Keratinocyte (primary cell): ENCODE measurements at regions not wholly inside any gene's neighbourhood (a gene's known extent, or its start where the extent isn't known, plus 50 kb on each side); places are given as distances from the start of the nearest gene placed in this dataset.

Experiments used
- DNase-seq: peaks from one replicate; pipeline ENCODE4 v3.0.0-alpha.2; 2011; ENCODE audit warnings: low read depth, missing footprints, low spot score
- FAIRE-seq: peaks from 2 replicates; lab custom pipeline; 2011; peaks lifted over from hg19 to GRCh38; lab: Jason Lieb, UNC
- H2AFZ ChIP-seq: 2 replicates; pipeline ENCODE4 v1.6.0; 2012; ENCODE audit warnings: low read length, control low read depth, inconsistent platforms; ENCODE audit not compliant: control insufficient read depth
- H3K27ac ChIP-seq: 2 replicates; pipeline ENCODE4 v1.5.1; 2011; ENCODE audit warnings: low read length; ENCODE audit not compliant: control insufficient read depth, insufficient read depth
- H3K27me3 ChIP-seq: 3 replicates; pipeline ENCODE4 v1.6.0; 2011; ENCODE audit warnings: low read length; ENCODE audit not compliant: control insufficient read depth, insufficient read depth; ENCODE audit errors: extremely low read depth
- H3K36me3 ChIP-seq, 2 experiments: 2 replicates in 1 of 2; 3 replicates in 1 of 2; pipeline ENCODE4 v1.5.1; 2011; ENCODE audit warnings: low read length in 2 of 2, mild to moderate bottlenecking in 1 of 2; ENCODE audit not compliant: control insufficient read depth in 2 of 2, insufficient read depth in 2 of 2; ENCODE audit errors: extremely low read depth in 1 of 2
- H3K4me1 ChIP-seq: 3 replicates; pipeline ENCODE4 v1.5.1; 2011; ENCODE audit warnings: low read length; ENCODE audit not compliant: control insufficient read depth, insufficient read depth; ENCODE audit errors: extremely low read depth
- H3K4me2 ChIP-seq: 3 replicates; pipeline ENCODE4 v1.6.0; 2011; ENCODE audit warnings: low read depth, low read length; ENCODE audit not compliant: control insufficient read depth, insufficient read depth; ENCODE audit errors: extremely low read depth
- H3K4me3 ChIP-seq, 3 experiments: fragments of 200-600 bp in 1 of 3; sonication (generic) in 1 of 3; 2 replicates in 2 of 3; 3 replicates in 1 of 3; pipeline ENCODE4 v1.5.1; 2011 to 2016; ENCODE audit warnings: low read length in 3 of 3, mild to moderate bottlenecking in 3 of 3, control low read depth in 2 of 3, inconsistent platforms in 1 of 3, low read depth in 1 of 3, mixed read lengths in 1 of 3, mixed run types in 1 of 3, moderate library complexity in 1 of 3; ENCODE audit not compliant: control insufficient read depth in 2 of 3, insufficient read depth in 2 of 3; ENCODE audit errors: extremely low read depth in 1 of 3
- H3K79me2 ChIP-seq: 2 replicates; pipeline ENCODE4 v1.6.0; 2012; ENCODE audit warnings: low read length; ENCODE audit not compliant: control insufficient read depth, insufficient read depth
- H3K9ac ChIP-seq: 3 replicates; pipeline ENCODE4 v1.6.0; 2011; ENCODE audit warnings: low read length; ENCODE audit not compliant: control insufficient read depth, insufficient read depth; ENCODE audit errors: extremely low read depth
- H3K9me1 ChIP-seq: 3 replicates; pipeline ENCODE4 v1.6.0; 2011; ENCODE audit warnings: low read length; ENCODE audit not compliant: control insufficient read depth, insufficient read depth; ENCODE audit errors: extremely low read depth
- H3K9me3 ChIP-seq: 2 replicates; pipeline ENCODE4 v1.5.1; 2012; ENCODE audit warnings: low read depth, low read length; ENCODE audit not compliant: control insufficient read depth
- H4K20me1 ChIP-seq: 3 replicates; pipeline ENCODE4 v1.6.0; 2011; ENCODE audit warnings: low read length; ENCODE audit not compliant: control insufficient read depth, insufficient read depth; ENCODE audit errors: extremely low read depth
- CTCF ChIP-seq, 3 experiments: IDR thresholded peaks in 1 of 3; conservative IDR thresholded peaks in 1 of 3; optimal IDR thresholded peaks in 1 of 3; 2 replicates in 2 of 3; 3 replicates in 1 of 3; pipeline versions ENCODE3 to v1.5.1; 2011; ENCODE audit warnings: low read length in 3 of 3, mild to moderate bottlenecking in 3 of 3, moderate library complexity in 2 of 3, control low read depth in 1 of 3, inconsistent platforms in 1 of 3; ENCODE audit not compliant: insufficient read depth in 2 of 3; ENCODE audit errors: extremely low read depth in 1 of 3
- EZH2 ChIP-seq: IDR thresholded peaks from one replicate; pipeline ENCODE4 v1.6.1; 2012; ENCODE audit warnings: inconsistent platforms, mild to moderate bottlenecking, low read length, moderate library complexity
- dilution Hi-C: fragments of 300-500 bp; cut with MboI; formaldehyde crosslinking; loops from one replicate; pipeline ENCODE4 v1.7.0; 2020; ENCODE audit warnings: low sequenced_read_pairs; ENCODE audit not compliant: extremely low pct_ligation_motif_present

DNA sequence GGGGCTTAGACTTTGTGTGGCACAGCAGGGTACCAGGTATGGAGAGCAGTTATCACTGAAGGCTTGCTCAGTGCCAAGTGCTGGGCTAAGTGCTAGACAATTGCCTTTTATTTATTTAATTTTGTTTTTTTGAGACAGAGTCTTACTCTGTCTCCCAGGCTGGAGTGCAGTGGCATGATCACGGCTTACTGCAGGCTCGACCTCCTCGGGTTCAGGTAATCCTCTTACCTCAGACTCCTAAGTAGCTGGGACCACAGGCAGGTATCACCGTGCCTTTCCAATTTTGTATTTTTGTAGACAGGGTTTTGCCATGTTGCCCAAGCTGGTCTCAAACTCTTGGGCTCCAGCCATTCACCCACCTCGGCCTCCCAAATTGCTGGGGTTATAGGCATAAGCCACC is 256.9 kb downstream of the ZNF536 start:
- H4K20me1 ChIP-seq, result no peaks in the 10 kb centered on the region
- no peaks in the 10 kb centered on the region for H3K4me1 ChIP-seq
- no peak for DNase-seq
- FAIRE-seq, result no peak
- H3K9me3 ChIP-seq, result peaks cover 11% of the 10 kb centered on the region
- no peak for TF ChIP-seq CTCF (optimal IDR thresholded peaks at IDR 0.05 in 1 of 3, IDR thresholded peaks at IDR 0.05 in 1 of 3, conservative IDR thresholded peaks at IDR 0.05 in 1 of 3; ENCODE audit: extremely low read depth in 1 of 3, insufficient read depth in 2 of 3, low read length in 3 of 3)
- TF ChIP-seq EZH2, result no peak
- no peak overlapping the region for H3K4me2 ChIP-seq
- no peak overlapping the region for H3K27ac ChIP-seq
- no peak overlapping the region for H3K4me3 ChIP-seq
- no peak overlapping the region for H2AFZ ChIP-seq
- dilution Hi-C loops, result no loop called here
- H3K27me3 ChIP-seq, result no peaks in the 10 kb centered on the region
- H3K36me3 ChIP-seq, result no peaks in the 10 kb centered on the region
- H3K9me1 ChIP-seq, result no peaks in the 10 kb centered on the region
- H3K79me2 ChIP-seq, result no peaks in the 10 kb centered on the region
- H3K9ac ChIP-seq, result no peak overlapping the region

- DNase-seq (no peak), FAIRE-seq (no peak)
- Histone ChIP-seq H3K36me3 (no peaks in the 10 kb centered on the region), H3K9ac (no peak overlapping the region), H4K20me1 (no peaks in the 10 kb centered on the region), H3K9me1 (no peaks in the 10 kb centered on the region), H3K27me3 (no peaks in the 10 kb centered on the region), H3K4me2 (no peak overlapping the region), H3K4me1 (no peaks in the 10 kb centered on the region), H3K27ac (no peak overlapping the region), H3K4me3 (no peak overlapping the region), H2AFZ (no peak overlapping the region), H3K9me3 (peaks cover 11% of the 10 kb centered on the region), H3K79me2 (no peaks in the 10 kb centered on the region)
- TF ChIP-seq CTCF (optimal IDR thresholded peaks at IDR 0.05 in 1 of 3, IDR thresholded peaks at IDR 0.05 in 1 of 3, conservative IDR thresholded peaks at IDR 0.05 in 1 of 3; ENCODE audit: extremely low read depth in 1 of 3, insufficient read depth in 2 of 3, low read length in 3 of 3) (no peak), EZH2 (no peak)
- dilution Hi-C loops, result no loop called here
Measured at GRCh38 chr19:30626626-30626966, 254.4 kb downstream of the ZNF536 start.
